Activated CD8-positive, alpha-beta T cell treated with anti-CD3 and anti-CD28 coated beads for 36 hours (primary cell): ENCODE measurements at regions not wholly inside any gene's neighbourhood (a gene's known extent, or its start where the extent isn't known, plus 50 kb on each side); places are given as distances from the start of the nearest gene placed in this dataset.

Source experiments
- ATAC-seq: fragments of 200-7000 bp; cut with Tn5 transposase; one replicate; pipeline ENCODE4 v1.10.0; 2021; ENCODE audit warnings: mild to moderate bottlenecking, moderate library complexity
- CTCF ChIA-PET: fragments of 350-600 bp; sonication (Branson Sonifier 250); formaldehyde crosslinking; loops from one replicate; lab custom pipeline; 2021; ENCODE audit warnings: antibody characterized with exemption; lab: Charles Lee
- POLR2A ChIA-PET: fragments of 350-600 bp; sonication (Branson Sonifier 250); formaldehyde crosslinking; loops from one replicate; lab custom pipeline; 2021; ENCODE audit warnings: antibody characterized with exemption; lab: Charles Lee
- DNase-seq: peaks from one replicate; pipeline ENCODE4 v3.0.0-alpha.2; 2020
- H3K27ac Mint-ChIP-seq: one replicate; pipeline ENCODE4 v1.8.0; 2021; ENCODE audit warnings: mild to moderate bottlenecking, mixed read lengths
- H3K27me3 Mint-ChIP-seq: one replicate; pipeline ENCODE4 v1.8.0; 2021; ENCODE audit warnings: mixed read lengths
- H3K36me3 Mint-ChIP-seq: one replicate; pipeline ENCODE4 v1.8.0; 2021; ENCODE audit warnings: low read depth, mixed read lengths
- H3K4me1 Mint-ChIP-seq: one replicate; pipeline ENCODE4 v1.8.0; 2021; ENCODE audit warnings: low read depth, mixed read lengths
- H3K4me3 Mint-ChIP-seq: one replicate; pipeline ENCODE4 v1.8.0; 2021; ENCODE audit warnings: mild to moderate bottlenecking, moderate library complexity, mixed read lengths
- H3K9me3 Mint-ChIP-seq: one replicate; pipeline ENCODE4 v1.8.0; 2021; ENCODE audit warnings: mixed read lengths
- CTCF ChIP-seq: fragments of 200-600 bp; IDR thresholded peaks from one replicate; pipeline ENCODE4 v1.8.0; 2022; ENCODE audit warnings: antibody characterized with exemption, mild to moderate bottlenecking
- intact Hi-C: fragments of 100-400 bp; cut with micrococcal nuclease; formaldehyde crosslinking; loops from one replicate; pipeline ENCODE4 v1.10.0; 2022

- no peak overlapping the region for H3K27ac Mint-ChIP-seq
- no peaks in the 10 kb centered on the region for H3K36me3 Mint-ChIP-seq
- H3K27me3 Mint-ChIP-seq = peaks cover 9% of the 10 kb centered on the region
- POLR2A ChIA-PET = interaction anchor here (1.2 kb wide), 1 partner anchor 12 kb away, joined by 3 read pairs; no protein-coding TSS in a partner anchor
- no peaks in the 10 kb centered on the region for H3K4me1 Mint-ChIP-seq
- ATAC-seq (no peak), DNase-seq (no peak)
- TF ChIP-seq CTCF = no peak
- H3K9me3 Mint-ChIP-seq = peaks cover 5% of the 10 kb centered on the region
- intact Hi-C loops = no loop called here
- CTCF ChIA-PET = no interaction called here
- no peak overlapping the region for H3K4me3 Mint-ChIP-seq
These were observed 97.0 kb upstream of the CD82 start for GRCh38 chr11:44468345-44468988.

GRCh38 chr11:44469412-44469811 lies 96.1 kb upstream of the CD82 start:
- Mint-ChIP-seq H3K4me1 (no peaks in the 10 kb centered on the region), H3K27ac (no peak overlapping the region), H3K9me3 (peaks cover 4% of the 10 kb centered on the region), H3K36me3 (no peaks in the 10 kb centered on the region), H3K27me3 (peaks cover 11% of the 10 kb centered on the region), H3K4me3 (no peak overlapping the region)
- POLR2A ChIA-PET = no interaction called here
- DNase-seq = no peak
- ATAC-seq = no peak
- TF ChIP-seq CTCF = no peak
- CTCF ChIA-PET = no interaction called here
- intact Hi-C loops = no loop called here

GRCh38 chr11:44470854-44471253 lies 94.6 kb upstream of the CD82 start:
- ATAC-seq (no peak), DNase-seq (no peak)
- Mint-ChIP-seq H3K9me3 (no peaks in the 10 kb centered on the region), H3K4me3 (no peak overlapping the region), H3K27me3 (peaks cover 22% of the 10 kb centered on the region), H3K27ac (no peak overlapping the region), H3K36me3 (no peaks in the 10 kb centered on the region), H3K4me1 (no peaks in the 10 kb centered on the region)
- ChIA-PET CTCF (no interaction called here), POLR2A (no interaction called here)
- no peak for TF ChIP-seq CTCF
- intact Hi-C loops = loop anchor here (10.0 kb wide), 1 partner anchor 64 kb away; no protein-coding TSS in a partner anchor

GRCh38 chr11:44471603-44472002 lies 93.9 kb upstream of the CD82 start:
- no peak for DNase-seq
- Mint-ChIP-seq H3K27ac (no peak overlapping the region), H3K27me3 (peaks cover 25% of the 10 kb centered on the region), H3K9me3 (no peaks in the 10 kb centered on the region), H3K4me3 (no peak overlapping the region), H3K4me1 (no peaks in the 10 kb centered on the region), H3K36me3 (no peaks in the 10 kb centered on the region)
- no peak for ATAC-seq
- no peak for TF ChIP-seq CTCF
- ChIA-PET POLR2A (no interaction called here), CTCF (no interaction called here)
- intact Hi-C loops = loop anchor here (10.0 kb wide), 1 partner anchor 63 kb away; no protein-coding TSS in a partner anchor

GRCh38 chr11:44472916-44473315 lies 92.5 kb upstream of the CD82 start:
- H3K36me3 Mint-ChIP-seq = no peaks in the 10 kb centered on the region
- ChIA-PET CTCF (no interaction called here), POLR2A (no interaction called here)
- H3K4me3 Mint-ChIP-seq = no peak overlapping the region
- TF ChIP-seq CTCF = no peak
- no peak overlapping the region for H3K27ac Mint-ChIP-seq
- DNase-seq (no peak), ATAC-seq (no peak)
- no peaks in the 10 kb centered on the region for H3K4me1 Mint-ChIP-seq
- H3K27me3 Mint-ChIP-seq = peaks cover 27% of the 10 kb centered on the region
- H3K9me3 Mint-ChIP-seq = no peaks in the 10 kb centered on the region
- intact Hi-C loops = loop anchor here (10.0 kb wide), 1 partner anchor 62 kb away; no protein-coding TSS in a partner anchor
